Stimulated activated naive CD8-positive, alpha-beta T cell treated with anti-CD3 and anti-CD28 coated beads, Interleukin-15, Interleukin-2, amounts not matched to agents 100 ng/mL and 50 ng/mL, for 24 hours (primary cell): ENCODE measurements at regions not wholly inside any gene's neighbourhood (a gene's known extent, or its start where the extent isn't known, plus 50 kb on each side); places are given as distances from the start of the nearest gene placed in this dataset.
"Not testable (repeated sequence)": the region's sequence is repeated elsewhere in the genome, so short reads cannot be mapped to it uniquely, and the experiment has no call there.

Source experiments
- H3K27ac Mint-ChIP-seq: one replicate; pipeline ENCODE4 v1.8.0; 2021; ENCODE audit warnings: mild to moderate bottlenecking, mixed read lengths
- H3K27me3 Mint-ChIP-seq: one replicate; pipeline ENCODE4 v1.8.0; 2021; ENCODE audit warnings: mixed read lengths
- H3K36me3 Mint-ChIP-seq: one replicate; pipeline ENCODE4 v1.8.0; 2021; ENCODE audit warnings: low read depth, mixed read lengths
- H3K4me1 Mint-ChIP-seq: one replicate; pipeline ENCODE4 v1.8.0; 2021; ENCODE audit warnings: low read depth, mixed read lengths
- H3K4me3 Mint-ChIP-seq: one replicate; pipeline ENCODE4 v1.8.0; 2021; ENCODE audit warnings: mild to moderate bottlenecking, mixed read lengths
- H3K9me3 Mint-ChIP-seq: one replicate; pipeline ENCODE4 v1.8.0; 2021; ENCODE audit warnings: mixed read lengths

DNA sequence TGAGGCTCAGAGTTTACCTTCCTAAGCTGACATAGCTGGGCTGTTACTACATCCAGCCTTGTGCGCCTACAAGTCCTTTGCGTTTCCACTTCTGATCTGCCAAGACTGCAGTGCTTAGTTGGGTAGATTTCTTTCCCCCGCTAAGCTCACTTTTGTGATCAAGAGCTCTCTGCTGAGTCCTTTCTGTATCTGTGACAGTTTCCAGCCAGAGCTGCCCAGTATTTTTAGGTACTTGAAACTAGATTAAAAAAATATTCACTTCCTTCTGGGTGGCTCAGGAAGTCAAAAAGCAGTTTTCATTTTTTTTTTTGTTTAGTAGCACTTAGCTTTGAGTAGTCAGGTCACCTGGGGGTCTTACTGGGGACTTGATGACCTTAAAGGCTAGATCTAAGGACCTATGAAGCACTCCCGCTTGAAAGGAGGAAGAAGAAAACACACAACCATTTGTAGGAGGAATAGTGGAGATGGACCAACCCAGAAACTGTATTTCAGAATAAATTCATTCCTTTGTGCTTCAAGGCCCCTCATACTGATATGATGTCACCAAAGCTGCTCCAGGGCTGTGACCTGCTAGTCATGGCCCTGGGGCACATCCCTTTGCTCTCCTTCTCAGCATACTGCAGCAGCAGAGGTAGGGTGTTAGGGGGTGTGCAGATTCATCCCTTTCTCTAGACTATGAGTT lies 75.6 kb upstream of the HNF1B start:
- peaks cover 18% of the 10 kb centered on the region for H3K4me1 Mint-ChIP-seq
- peaks cover 3% of the 10 kb centered on the region for H3K27me3 Mint-ChIP-seq
- no peaks in the 10 kb centered on the region for H3K36me3 Mint-ChIP-seq
- H3K4me3 Mint-ChIP-seq = no peak overlapping the region
- no peak overlapping the region for H3K27ac Mint-ChIP-seq
- no peaks in the 10 kb centered on the region for H3K9me3 Mint-ChIP-seq

DNA sequence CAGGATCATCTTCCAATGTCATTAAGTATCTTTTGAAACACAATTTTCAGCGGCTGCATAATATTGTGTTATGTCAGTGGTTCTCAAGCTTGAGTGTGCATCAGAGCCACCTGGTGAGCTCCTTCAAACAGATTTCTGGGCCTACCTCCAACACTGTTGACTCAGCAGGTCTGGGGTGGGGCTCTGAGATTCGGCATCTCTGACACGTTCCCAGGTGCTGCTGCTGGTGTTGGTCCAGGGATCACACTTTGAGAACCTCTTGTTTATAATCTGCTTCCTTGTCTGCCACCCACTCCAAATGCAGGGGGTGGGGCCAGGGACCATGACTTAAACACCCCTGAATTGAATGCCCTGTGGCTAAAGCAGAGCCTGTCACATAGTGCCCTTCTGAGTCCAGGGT lies 73.8 kb upstream of the HNF1B start:
- Mint-ChIP-seq H3K9me3 (no peaks in the 10 kb centered on the region), H3K4me1 (peaks cover 19% of the 10 kb centered on the region), H3K36me3 (no peaks in the 10 kb centered on the region), H3K27ac (no peak overlapping the region), H3K4me3 (no peak overlapping the region), H3K27me3 (peaks cover 12% of the 10 kb centered on the region)

DNA sequence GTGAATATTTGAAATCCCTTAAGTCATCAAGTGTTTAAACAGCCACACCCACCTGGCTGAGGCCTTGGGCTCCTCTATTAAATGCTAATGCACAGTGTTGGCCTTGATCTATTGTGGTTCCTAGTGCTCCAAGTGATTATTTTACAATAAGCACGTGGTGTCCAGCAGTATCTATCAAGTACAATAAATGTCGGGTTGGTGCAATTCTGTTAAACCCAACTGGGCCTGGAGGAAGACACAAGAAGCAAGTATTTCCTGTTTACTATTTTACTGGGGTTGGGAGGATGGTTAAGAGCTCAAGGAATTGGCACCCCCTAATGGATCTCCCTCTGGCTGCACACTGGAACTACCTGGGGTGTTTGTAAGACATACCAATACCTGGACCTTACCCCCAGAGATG lies 72.1 kb upstream of the HNF1B start:
- no peak overlapping the region for H3K4me3 Mint-ChIP-seq
- no peak overlapping the region for H3K27ac Mint-ChIP-seq
- H3K4me1 Mint-ChIP-seq = peaks cover 19% of the 10 kb centered on the region
- no peaks in the 10 kb centered on the region for H3K9me3 Mint-ChIP-seq
- H3K27me3 Mint-ChIP-seq = peaks cover 22% of the 10 kb centered on the region
- H3K36me3 Mint-ChIP-seq = no peaks in the 10 kb centered on the region

DNA sequence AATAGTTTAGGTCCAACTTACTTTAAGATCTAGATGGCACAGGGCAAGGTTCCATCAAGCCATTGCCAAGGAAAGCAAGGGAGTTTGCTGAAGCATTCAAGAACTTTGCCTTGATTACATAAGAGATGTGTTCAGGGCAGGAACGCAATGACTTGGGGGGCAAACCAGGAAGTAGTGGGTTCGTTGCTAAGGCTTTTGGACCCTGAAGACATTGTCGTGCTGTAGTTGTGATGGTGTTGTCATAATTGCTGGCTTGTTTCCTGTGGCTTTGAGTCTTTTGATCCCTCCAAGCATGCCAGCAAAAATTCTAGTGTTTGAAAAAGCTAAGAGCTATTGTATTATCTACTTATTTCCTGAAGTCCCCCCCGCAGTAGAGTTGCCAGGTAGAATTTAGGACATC lies 70.7 kb upstream of the HNF1B start:
- Mint-ChIP-seq H3K9me3 (no peaks in the 10 kb centered on the region), H3K36me3 (no peaks in the 10 kb centered on the region), H3K4me1 (peaks cover 15% of the 10 kb centered on the region), H3K27ac (no peak overlapping the region), H3K4me3 (no peak overlapping the region), H3K27me3 (peaks cover 31% of the 10 kb centered on the region)

DNA sequence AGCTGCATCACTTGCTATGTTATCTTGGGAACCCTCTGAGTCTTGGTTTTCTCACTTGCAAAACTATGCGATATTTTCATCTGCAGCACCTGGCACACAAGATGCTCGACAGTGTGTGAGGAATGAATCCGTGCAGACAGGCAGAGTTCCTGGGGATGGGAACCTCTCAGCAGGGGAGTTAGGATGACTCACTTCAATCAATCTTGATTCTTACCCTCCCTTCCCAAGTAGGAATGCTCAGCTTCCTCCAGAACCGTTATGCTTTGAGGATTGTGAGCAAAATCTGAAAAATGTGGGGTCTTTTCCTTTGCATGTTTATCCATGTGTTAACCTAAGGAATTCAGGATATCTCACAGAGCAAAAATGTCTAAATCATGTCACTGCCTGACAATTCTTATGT lies 68.9 kb upstream of the HNF1B start:
- H3K4me1 Mint-ChIP-seq = peaks cover 4% of the 10 kb centered on the region
- H3K27ac Mint-ChIP-seq = no peak overlapping the region
- H3K36me3 Mint-ChIP-seq = no peaks in the 10 kb centered on the region
- H3K9me3 Mint-ChIP-seq = no peaks in the 10 kb centered on the region
- H3K4me3 Mint-ChIP-seq = no peak overlapping the region
- H3K27me3 Mint-ChIP-seq = peaks cover 35% of the 10 kb centered on the region

DNA sequence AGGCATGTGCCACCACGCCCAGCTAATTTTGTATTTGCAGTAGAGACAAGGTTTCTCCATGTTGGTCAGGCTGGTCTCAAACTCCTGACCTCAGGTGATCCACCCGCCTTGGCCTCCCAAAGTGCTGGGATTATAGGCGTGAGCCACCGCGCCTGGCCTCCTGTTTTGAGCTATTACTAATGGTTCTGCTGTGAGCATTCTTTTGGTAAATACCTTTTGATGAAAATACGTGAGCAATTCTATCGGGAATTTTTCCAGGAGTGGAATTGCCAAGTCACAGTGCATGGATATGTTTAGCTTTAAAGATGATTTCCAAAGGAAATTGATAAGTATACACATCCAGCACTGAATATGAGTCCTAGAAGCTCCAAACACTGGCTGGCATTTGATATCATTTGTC lies 64.0 kb upstream of the HNF1B start:
- H3K9me3 Mint-ChIP-seq, H3K4me1 Mint-ChIP-seq: not testable (repeated sequence)

DNA sequence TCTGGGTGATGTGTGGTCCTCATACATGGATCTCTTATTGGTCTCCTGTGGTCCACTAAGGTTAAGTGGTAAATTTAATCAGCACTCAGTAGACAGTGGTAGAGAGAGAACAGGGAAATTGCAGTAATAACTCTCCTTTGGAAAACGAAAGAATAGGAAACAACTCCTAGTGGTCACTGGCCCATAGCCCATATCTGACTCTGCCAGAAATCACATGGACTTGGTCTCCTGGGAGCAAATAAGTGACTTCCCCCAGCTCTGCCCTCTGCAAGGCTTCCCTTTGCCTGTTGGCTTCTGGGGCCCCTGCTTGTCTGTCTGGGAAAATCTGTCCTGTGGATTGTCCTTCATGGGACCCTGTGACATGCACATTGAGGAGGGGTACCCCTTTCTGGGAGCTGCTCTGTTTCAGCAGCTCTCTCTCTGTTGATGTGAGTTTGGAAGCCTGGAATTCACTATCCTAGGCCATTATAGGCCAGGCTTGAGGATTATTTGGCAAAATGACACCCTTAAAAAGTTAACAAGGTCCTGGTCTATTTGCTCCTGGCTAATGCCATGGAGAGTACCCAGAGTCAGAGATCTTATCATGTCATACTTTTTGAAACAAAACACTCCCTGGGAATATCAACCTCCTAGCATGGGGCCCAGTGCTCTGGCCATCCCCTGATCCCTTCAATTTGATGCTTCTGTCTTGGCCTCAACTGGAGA lies 58.0 kb upstream of the HNF1B start:
- Mint-ChIP-seq H3K4me1 (no peaks in the 10 kb centered on the region), H3K27ac (no peak overlapping the region), H3K36me3 (no peaks in the 10 kb centered on the region), H3K27me3 (peaks cover 25% of the 10 kb centered on the region), H3K4me3 (no peak overlapping the region), H3K9me3 (no peaks in the 10 kb centered on the region)

More for the DNA sequence above, 64.0 kb upstream of the HNF1B start:
- H3K4me3 Mint-ChIP-seq, H3K36me3 Mint-ChIP-seq, H3K27ac Mint-ChIP-seq: not testable (repeated sequence)
- peaks cover 27% of the 10 kb centered on the region for H3K27me3 Mint-ChIP-seq

DNA sequence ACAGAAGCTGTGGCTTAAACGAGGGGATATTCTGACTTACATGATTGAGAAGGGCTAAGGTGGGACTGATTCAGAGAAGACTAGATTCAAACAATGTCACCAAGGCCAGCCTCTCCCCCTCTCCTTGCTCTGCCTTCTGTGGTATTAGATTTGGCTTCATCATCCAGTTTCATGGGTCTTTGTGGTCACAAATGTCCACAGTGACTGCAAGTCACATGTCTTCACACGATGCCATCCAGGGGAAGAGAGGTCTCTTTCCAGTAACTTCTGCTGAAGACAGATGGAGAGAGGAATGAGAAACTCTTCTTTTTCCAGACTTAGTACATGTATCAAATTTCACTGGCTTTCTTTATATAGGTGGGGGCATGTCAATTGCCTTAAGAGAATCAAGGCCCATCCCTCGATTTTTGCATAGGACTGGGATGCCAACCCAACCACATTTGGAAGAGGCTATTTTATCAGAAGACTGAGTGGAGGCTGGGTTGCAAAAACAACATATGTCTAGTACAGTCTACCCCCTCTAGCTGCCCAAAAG lies 57.3 kb upstream of the HNF1B start:
- H3K27me3 Mint-ChIP-seq = peaks cover 29% of the 10 kb centered on the region
- H3K4me1 Mint-ChIP-seq = no peaks in the 10 kb centered on the region
- H3K4me3 Mint-ChIP-seq = no peak overlapping the region
- H3K27ac Mint-ChIP-seq = no peak overlapping the region
- no peaks in the 10 kb centered on the region for H3K9me3 Mint-ChIP-seq
- no peaks in the 10 kb centered on the region for H3K36me3 Mint-ChIP-seq

DNA sequence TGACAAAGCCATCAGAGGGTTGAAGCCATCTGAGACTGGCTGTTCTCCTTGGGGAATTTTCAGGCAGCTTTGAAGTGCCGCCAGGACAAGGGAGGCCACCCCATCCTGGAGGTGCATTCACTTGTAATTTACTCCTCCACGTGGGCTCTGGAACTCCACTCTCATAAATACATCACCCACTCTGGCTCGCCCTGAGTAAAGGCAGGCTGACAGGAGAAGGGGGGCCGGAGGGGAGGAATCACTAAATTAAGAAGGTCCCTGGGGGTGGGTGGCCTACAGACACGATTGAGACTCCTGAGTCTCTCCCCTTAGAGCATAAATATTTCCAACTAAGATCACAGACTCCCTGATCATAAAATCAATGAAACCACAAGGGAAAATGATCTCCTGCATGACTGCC lies 56.3 kb upstream of the HNF1B start:
- H3K4me3 Mint-ChIP-seq = no peak overlapping the region

DNA sequence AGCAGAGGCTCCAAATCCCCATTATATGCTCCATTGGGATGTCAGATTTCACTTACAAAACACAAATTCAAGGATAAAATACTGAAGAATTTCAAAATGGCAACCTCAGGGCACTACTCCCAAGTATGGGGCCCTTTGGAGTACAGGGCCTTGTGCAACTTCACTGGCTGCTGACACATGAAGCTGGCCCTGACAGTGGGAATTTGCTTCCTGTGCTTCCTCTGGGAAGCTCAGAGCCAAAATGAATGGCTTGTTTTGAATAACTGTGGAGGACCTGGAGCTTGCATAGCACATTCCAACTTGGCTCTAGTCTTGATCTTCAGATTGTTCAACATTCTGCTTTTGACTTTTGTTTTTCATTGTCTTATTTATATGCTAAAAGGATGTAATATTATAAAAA lies 52.3 kb upstream of the HNF1B start:
- no peaks in the 10 kb centered on the region for H3K4me1 Mint-ChIP-seq
- no peaks in the 10 kb centered on the region for H3K9me3 Mint-ChIP-seq
- H3K27ac Mint-ChIP-seq = no peak overlapping the region
- peaks cover 19% of the 10 kb centered on the region for H3K27me3 Mint-ChIP-seq
- no peaks in the 10 kb centered on the region for H3K36me3 Mint-ChIP-seq
- H3K4me3 Mint-ChIP-seq = no peak overlapping the region

More for the DNA sequence above, 56.3 kb upstream of the HNF1B start:
- Mint-ChIP-seq H3K27ac (no peak overlapping the region), H3K27me3 (peaks cover 29% of the 10 kb centered on the region), H3K9me3 (no peaks in the 10 kb centered on the region), H3K36me3 (no peaks in the 10 kb centered on the region), H3K4me1 (no peaks in the 10 kb centered on the region)

DNA sequence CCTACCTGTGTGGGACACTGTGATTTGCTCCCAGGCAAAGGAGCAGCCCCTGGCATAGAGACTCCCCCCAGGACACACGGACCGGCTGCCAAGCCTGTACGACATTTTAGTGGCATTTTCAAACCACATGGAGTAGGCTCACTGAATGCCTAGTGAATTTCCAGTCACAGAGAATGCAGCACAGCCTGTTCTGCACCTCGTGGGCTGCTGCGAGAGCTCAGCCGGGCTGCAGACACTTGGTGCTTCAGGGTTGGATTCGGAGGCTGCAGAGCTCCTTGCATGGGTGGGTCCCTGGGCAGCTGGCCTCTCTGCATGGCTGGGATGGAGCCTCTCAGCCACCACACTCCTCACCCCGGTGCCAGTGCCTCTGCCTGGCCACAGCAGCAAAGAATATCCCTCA lies 51.2 kb upstream of the HNF1B start:
- no peaks in the 10 kb centered on the region for H3K9me3 Mint-ChIP-seq
- no peak overlapping the region for H3K4me3 Mint-ChIP-seq
- peaks cover 24% of the 10 kb centered on the region for H3K27me3 Mint-ChIP-seq
- H3K36me3 Mint-ChIP-seq = no peaks in the 10 kb centered on the region
- H3K4me1 Mint-ChIP-seq = peaks cover 5% of the 10 kb centered on the region
- no peak overlapping the region for H3K27ac Mint-ChIP-seq
